ENCODE measurements at regions not wholly inside any gene's neighbourhood (a gene's known extent, or its start where the extent isn't known, plus 50 kb on each side); places are given as distances from the start of the nearest gene placed in this dataset.

DNA sequence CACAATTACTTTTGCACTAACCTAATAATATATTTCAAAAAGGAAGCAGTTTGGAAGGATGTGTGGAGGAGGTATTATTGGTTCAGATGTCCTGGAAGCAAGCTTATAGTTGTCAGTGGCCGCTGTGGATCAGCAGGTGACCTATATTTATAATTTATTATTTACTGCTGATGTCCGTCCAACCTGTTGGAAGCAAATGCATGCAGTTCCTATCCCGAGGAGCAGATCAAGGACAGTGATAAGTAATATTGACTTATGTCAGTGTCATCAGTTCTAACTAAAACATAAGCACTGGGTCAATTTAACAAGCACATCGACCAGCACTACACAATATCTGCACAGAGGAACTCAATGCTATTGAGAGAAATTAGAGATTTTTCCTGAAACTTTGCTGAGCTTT, 270.1 kb downstream of the BRINP2 start:
- H3K9me3 ChIP-seq (ENCODE audit: low read length) = no peaks in the 10 kb centered on the region
- no peak overlapping the region for H3K4me2 ChIP-seq (ENCODE audit: low read depth, low read length)
- no peak for TF ChIP-seq EHMT2 (IDR thresholded peaks at IDR 0.05; ENCODE audit: borderline replicate concordance, low read depth, low read length)
- H4K20me1 ChIP-seq (ENCODE audit: insufficient read depth, low read length) = no peaks in the 10 kb centered on the region
- in situ Hi-C loops (cut with HindIII; ENCODE audit: extremely low pct_ligation_motif_present, low pct_unique_long_range_greater_than_20kb) = no loop called here
- WGBS (ENCODE audit: low lambda C conversion rate) = 9% methylated on average over 4 of the region's 4 CpGs
- no peak overlapping the region for H3K4me3 ChIP-seq (replicated peaks in 1 of 3; ENCODE audit: insufficient read depth in 1 of 3, low read depth in 2 of 3, low read length in 3 of 3)
- no peak overlapping the region for H2AFZ ChIP-seq (ENCODE audit: low read length)
- FAIRE-seq = no peak
- H3K27me3 ChIP-seq (ENCODE audit: control insufficient read depth in 1 of 2, insufficient read depth in 2 of 2, low read length in 2 of 2) = no peaks in the 10 kb centered on the region; a peak in 1 of 5 replicates
- H3K79me2 ChIP-seq (ENCODE audit: insufficient read depth, low read length) = no peaks in the 10 kb centered on the region
- no peak for DNase-seq (ENCODE audit: low spot score)
- POLR2A ChIA-PET = no interaction called here
- H3K4me1 ChIP-seq (ENCODE audit: insufficient read depth, low read length) = no peaks in the 10 kb centered on the region
- no peak for ATAC-seq
- no peak overlapping the region for H3K9ac ChIP-seq (ENCODE audit: insufficient read depth, low read depth, low read length)
- no TSS peak for BruUV-seq (replicated peaks)
- CTCF ChIA-PET (ENCODE audit: low intra/inter-chr PET ratio, low total read pairs) = no interaction called here
- H3K36me3 ChIP-seq (replicated peaks in 1 of 2; ENCODE audit: control insufficient read depth in 1 of 2, insufficient read depth in 2 of 2, low read length in 2 of 2) = no peaks in the 10 kb centered on the region
- intact Hi-C loops (cut with micrococcal nuclease; ENCODE audit: unreplicated experiment) = no loop called here
- no peak overlapping the region for H3K27ac ChIP-seq (ENCODE audit: extremely low read length, insufficient read depth, low read length)

- Histone ChIP-seq H3K27ac (ENCODE audit: extremely low read length, insufficient read depth, low read length) (no peak overlapping the region), H3K4me2 (ENCODE audit: low read depth, low read length) (no peak overlapping the region), H4K20me1 (ENCODE audit: insufficient read depth, low read length) (no peaks in the 10 kb centered on the region), H3K36me3 (replicated peaks in 1 of 2; ENCODE audit: control insufficient read depth in 1 of 2, insufficient read depth in 2 of 2, low read length in 2 of 2) (no peaks in the 10 kb centered on the region), H3K4me3 (replicated peaks in 1 of 3; ENCODE audit: insufficient read depth in 1 of 3, low read depth in 2 of 3, low read length in 3 of 3) (no peak overlapping the region), H3K4me1 (ENCODE audit: insufficient read depth, low read length) (no peaks in the 10 kb centered on the region), H2AFZ (ENCODE audit: low read length) (no peak overlapping the region), H3K27me3 (ENCODE audit: control insufficient read depth in 1 of 2, insufficient read depth in 2 of 2, low read length in 2 of 2) (no peaks in the 10 kb centered on the region; a peak in 1 of 5 replicates), H3K79me2 (ENCODE audit: insufficient read depth, low read length) (no peaks in the 10 kb centered on the region), H3K9me3 (ENCODE audit: low read length) (no peaks in the 10 kb centered on the region), H3K9ac (ENCODE audit: insufficient read depth, low read depth, low read length) (no peak overlapping the region)
- intact Hi-C loops (cut with micrococcal nuclease; ENCODE audit: unreplicated experiment) = no loop called here
- DNase-seq (ENCODE audit: low spot score) = no peak
- ChIA-PET POLR2A (no interaction called here), CTCF (ENCODE audit: low intra/inter-chr PET ratio, low total read pairs) (no interaction called here)
- ATAC-seq = no peak
- no TSS peak for BruUV-seq (replicated peaks)
- no peak for TF ChIP-seq MXI1 (IDR thresholded peaks at IDR 0.05; ENCODE audit: borderline replicate concordance, low read depth, low read length)
- no peak for TF ChIP-seq RORA (CRISPR knock-in tag; IDR thresholded peaks at IDR 0.05)
- in situ Hi-C loops (cut with HindIII; ENCODE audit: extremely low pct_ligation_motif_present, low pct_unique_long_range_greater_than_20kb) = no loop called here
- FAIRE-seq = no peak
Measured at GRCh38 chr1:177439301-177439700, 268.5 kb downstream of the BRINP2 start.

GRCh38 chr1:177435364-177435763, 264.6 kb downstream of the BRINP2 start:
- BruUV-seq (replicated peaks) = no TSS peak
- Histone ChIP-seq H3K9ac (ENCODE audit: insufficient read depth, low read depth, low read length) (no peak overlapping the region), H3K36me3 (replicated peaks in 1 of 2; ENCODE audit: control insufficient read depth in 1 of 2, insufficient read depth in 2 of 2, low read length in 2 of 2) (no peaks in the 10 kb centered on the region), H3K4me2 (ENCODE audit: low read depth, low read length) (no peak overlapping the region), H2AFZ (ENCODE audit: low read length) (no peak overlapping the region), H3K79me2 (ENCODE audit: insufficient read depth, low read length) (no peaks in the 10 kb centered on the region), H3K4me3 (replicated peaks in 1 of 3; ENCODE audit: insufficient read depth in 1 of 3, low read depth in 2 of 3, low read length in 3 of 3) (no peak overlapping the region), H3K9me3 (ENCODE audit: low read length) (no peaks in the 10 kb centered on the region), H4K20me1 (ENCODE audit: insufficient read depth, low read length) (no peaks in the 10 kb centered on the region), H3K4me1 (ENCODE audit: insufficient read depth, low read length) (no peaks in the 10 kb centered on the region), H3K27me3 (ENCODE audit: control insufficient read depth in 1 of 2, insufficient read depth in 2 of 2, low read length in 2 of 2) (no peaks in the 10 kb centered on the region; a peak in 1 of 5 replicates), H3K27ac (ENCODE audit: extremely low read length, insufficient read depth, low read length) (no peak overlapping the region)
- ATAC-seq (no peak), DNase-seq (ENCODE audit: low spot score) (no peak), FAIRE-seq (no peak)
- CTCF ChIA-PET (ENCODE audit: low intra/inter-chr PET ratio, low total read pairs) = no interaction called here
- POLR2A ChIA-PET = no interaction called here
- WGBS (ENCODE audit: low lambda C conversion rate) = 2% methylated on average over 1 of the region's 1 CpG
- intact Hi-C loops (cut with micrococcal nuclease; ENCODE audit: unreplicated experiment) (no loop called here), in situ Hi-C loops (cut with HindIII; ENCODE audit: extremely low pct_ligation_motif_present, low pct_unique_long_range_greater_than_20kb) (no loop called here)
- TF ChIP-seq, protein P1, sequence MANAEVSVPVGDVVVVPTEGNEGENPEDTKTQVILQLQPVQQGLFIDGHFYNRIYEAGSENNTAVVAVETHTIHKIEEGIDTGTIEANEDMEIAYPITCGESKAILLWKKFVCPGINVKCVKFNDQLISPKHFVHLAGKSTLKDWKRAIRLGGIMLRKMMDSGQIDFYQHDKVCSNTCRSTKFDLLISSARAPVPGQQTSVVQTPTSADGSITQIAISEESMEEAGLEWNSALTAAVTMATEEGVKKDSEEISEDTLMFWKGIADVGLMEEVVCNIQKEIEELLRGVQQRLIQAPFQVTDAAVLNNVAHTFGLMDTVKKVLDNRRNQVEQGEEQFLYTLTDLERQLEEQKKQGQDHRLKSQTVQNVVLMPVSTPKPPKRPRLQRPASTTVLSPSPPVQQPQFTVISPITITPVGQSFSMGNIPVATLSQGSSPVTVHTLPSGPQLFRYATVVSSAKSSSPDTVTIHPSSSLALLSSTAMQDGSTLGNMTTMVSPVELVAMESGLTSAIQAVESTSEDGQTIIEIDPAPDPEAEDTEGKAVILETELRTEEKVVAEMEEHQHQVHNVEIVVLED (CRISPR knock-in tag; IDR thresholded peaks at IDR 0.05; ENCODE audit: borderline replicate concordance) = no peak
- TF ChIP-seq TRIM24 (CRISPR knock-in tag; IDR thresholded peaks at IDR 0.05) (no peak), FOSL2 (CRISPR knock-in tag; IDR thresholded peaks at IDR 0.05) (no peak), ZBTB39 (CRISPR knock-in tag; IDR thresholded peaks at IDR 0.05) (no peak), AKAP8 (CRISPR knock-in tag; IDR thresholded peaks at IDR 0.05) (no peak), ZNF563 (CRISPR knock-in tag; IDR thresholded peaks at IDR 0.05) (no peak), ONECUT2 (CRISPR knock-in tag; IDR thresholded peaks at IDR 0.05) (no peak), RFX1 (IDR thresholded peaks at IDR 0.05) (no peak)

All from HepG2 (cell line).